Neural cell (in vitro differentiated cells): ENCODE measurements at regions not wholly inside any gene's neighbourhood (a gene's known extent, or its start where the extent isn't known, plus 50 kb on each side); places are given as distances from the start of the nearest gene placed in this dataset.
A peak's percentile ranks its signal among the peaks of the same experiment; 100 is the strongest.

Experiments
- H2AFZ ChIP-seq: fragments of 200-600, 300-800 bp; sonication (generic), shearing (Covaris generic); 2 replicates; pipeline ENCODE4 v1.6.0; 2014; ENCODE audit warnings: low read depth, mild to moderate bottlenecking, antibody characterized with exemption, low read length, moderate library complexity
- H3F3A ChIP-seq: fragments of 200-600 bp; shearing (Covaris generic); 2 replicates; pipeline ENCODE4 v1.6.1; 2016; ENCODE audit warnings: mild to moderate bottlenecking, moderate library complexity, mixed read lengths, antibody characterized with exemption, low read length; ENCODE audit not compliant: insufficient read depth, poor library complexity, severe bottlenecking
- H3K27ac ChIP-seq: fragments of 200-600, 300-800 bp; sonication (generic), shearing (Covaris generic); 2 replicates; pipeline ENCODE4 v1.5.1; 2014; ENCODE audit warnings: mild to moderate bottlenecking, low read length, moderate library complexity
- H3K27me3 ChIP-seq: fragments of 300-800, 200-600 bp; sonication (generic), shearing (Covaris generic); 2 replicates; pipeline ENCODE4 v1.6.0; 2014; ENCODE audit warnings: mild to moderate bottlenecking, low read depth, low read length, moderate library complexity; ENCODE audit not compliant: insufficient read depth
- H3K36me3 ChIP-seq: fragments of 300-800, 200-600 bp; sonication (generic), shearing (Covaris generic); 2 replicates; pipeline ENCODE4 v1.5.1; 2014; ENCODE audit warnings: mild to moderate bottlenecking, antibody characterized with exemption, low read length, moderate library complexity; ENCODE audit not compliant: insufficient read depth
- H3K4me2 ChIP-seq: fragments of 300-800, 200-600 bp; sonication (generic), shearing (Covaris generic); 2 replicates; pipeline ENCODE4 v1.6.0; 2014; ENCODE audit warnings: mild to moderate bottlenecking, low read length
- H3K4me3 ChIP-seq: fragments of 300-800, 200-600 bp; sonication (generic), shearing (Covaris generic); 2 replicates; pipeline ENCODE4 v1.5.1; 2014; ENCODE audit warnings: mild to moderate bottlenecking, low read length, moderate library complexity
- H3K79me2 ChIP-seq: fragments of 200-600 bp; shearing (Covaris generic); replicated peaks from 2 replicates; pipeline ENCODE4 v1.6.0; 2014; ENCODE audit warnings: mild to moderate bottlenecking, low read length, moderate library complexity; ENCODE audit not compliant: insufficient read depth
- H3K9ac ChIP-seq: fragments of 300-800, 200-600 bp; sonication (generic), shearing (Covaris generic); 2 replicates; pipeline ENCODE4 v1.6.1; 2016; ENCODE audit warnings: mild to moderate bottlenecking, low read length, mixed read lengths
- H3K9me2 ChIP-seq: fragments of 200-600 bp; shearing (Covaris generic); 2 replicates; pipeline ENCODE4 v1.6.1; 2016; ENCODE audit warnings: mild to moderate bottlenecking, low read length, mixed read lengths; ENCODE audit not compliant: insufficient read depth
- H3K9me3 ChIP-seq: fragments of 200-600, 300-800 bp; sonication (generic), shearing (Covaris generic); 2 replicates; pipeline ENCODE4 v1.6.1; 2016; ENCODE audit warnings: mild to moderate bottlenecking, mixed run types, low read length, moderate library complexity, mixed read lengths
- H4K20me1 ChIP-seq: fragments of 200-600 bp; shearing (Covaris generic); 2 replicates; pipeline ENCODE4 v1.6.1; 2016; ENCODE audit warnings: mild to moderate bottlenecking, mixed run types; ENCODE audit not compliant: insufficient read depth
- CTCF ChIP-seq: fragments of 450-650 bp; IDR thresholded peaks from 2 replicates; pipeline ENCODE4 v1.5.1; 2014; ENCODE audit warnings: antibody characterized with exemption, mild to moderate bottlenecking, moderate library complexity; ENCODE audit not compliant: poor library complexity, severe bottlenecking
- EP300 ChIP-seq: fragments of 450-650 bp; conservative IDR thresholded peaks from 2 replicates; pipeline ENCODE4 v1.6.1; 2014; ENCODE audit warnings: antibody characterized with exemption, mild to moderate bottlenecking, moderate library complexity; ENCODE audit not compliant: poor library complexity, severe bottlenecking
- EZH2 ChIP-seq: fragments of 200-600, 300-800 bp; shearing (Covaris generic), sonication (generic); IDR thresholded peaks from 2 replicates; pipeline ENCODE4 v1.6.1; 2014; ENCODE audit warnings: antibody characterized with exemption, low read length, borderline replicate concordance, mild to moderate bottlenecking; ENCODE audit not compliant: insufficient read depth, poor library complexity, severe bottlenecking
- MXI1 ChIP-seq: fragments of 450-650 bp; conservative IDR thresholded peaks from 2 replicates; pipeline ENCODE4 v1.6.1; 2014; ENCODE audit warnings: antibody characterized with exemption, mild to moderate bottlenecking; ENCODE audit not compliant: poor library complexity, severe bottlenecking
- POLR2AphosphoS5 ChIP-seq: IDR thresholded peaks from 2 replicates; pipeline ENCODE4 v1.6.1; 2012
- RAD21 ChIP-seq: fragments of 450-650 bp; conservative IDR thresholded peaks from 2 replicates; pipeline ENCODE4 v1.6.1; 2014; ENCODE audit warnings: antibody characterized with exemption, mild to moderate bottlenecking, moderate library complexity
- REST ChIP-seq: IDR thresholded peaks from 2 replicates; pipeline ENCODE4 v1.6.1; 2012; ENCODE audit warnings: borderline replicate concordance
- SMC3 ChIP-seq: fragments of 450-650 bp; conservative IDR thresholded peaks from 2 replicates; pipeline ENCODE4 v1.6.1; 2014; ENCODE audit warnings: antibody characterized with exemption, mild to moderate bottlenecking, moderate library complexity; ENCODE audit not compliant: poor library complexity
- TAF1 ChIP-seq: IDR thresholded peaks from 2 replicates; pipeline ENCODE4 v1.6.1; 2012; ENCODE audit warnings: low read depth

GRCh38 chr15:67967871-67968431 is 86.2 kb upstream of the PIAS1 start:
- Histone ChIP-seq H3F3A (no peaks in the 10 kb centered on the region), H4K20me1 (no peaks in the 10 kb centered on the region), H3K9ac (peak overlapping the region; percentile 44), H3K9me2 (no peaks in the 10 kb centered on the region), H2AFZ (no peak overlapping the region), H3K27me3 (no peaks in the 10 kb centered on the region), H3K27ac (no peak overlapping the region), H3K9me3 (no peaks in the 10 kb centered on the region), H3K4me2 (peak overlapping the region; percentile 45), H3K36me3 (no peaks in the 10 kb centered on the region), H3K4me3 (peak overlapping the region; percentile 58), H3K79me2 (no peaks in the 10 kb centered on the region)
- TF ChIP-seq TAF1 = no peak
- TF ChIP-seq SMC3 = no peak
- TF ChIP-seq MXI1 = no peak
- no peak for TF ChIP-seq EP300
- peak; percentile 12 for TF ChIP-seq RAD21
- TF ChIP-seq CTCF = no peak
- no peak for TF ChIP-seq POLR2AphosphoS5

- Histone ChIP-seq H3K27ac (no peak overlapping the region), H2AFZ (no peak overlapping the region), H3K4me2 (no peak overlapping the region), H3K9ac (no peak overlapping the region), H3K27me3 (no peaks in the 10 kb centered on the region), H3K9me3 (no peaks in the 10 kb centered on the region), H4K20me1 (no peaks in the 10 kb centered on the region), H3K9me2 (no peaks in the 10 kb centered on the region), H3K36me3 (no peaks in the 10 kb centered on the region), H3F3A (no peaks in the 10 kb centered on the region), H3K79me2 (no peaks in the 10 kb centered on the region), H3K4me3 (peak overlapping the region; percentile 58)
- TF ChIP-seq MXI1 (no peak), SMC3 (no peak), RAD21 (no peak), EP300 (no peak), REST (no peak), TAF1 (no peak), CTCF (no peak), POLR2AphosphoS5 (no peak), EZH2 (no peak)
Measured at GRCh38 chr15:67968564-67968963, 85.6 kb upstream of the PIAS1 start.
